HCT116 (cell line): ENCODE measurements at regions not wholly inside any gene's neighbourhood (a gene's known extent, or its start where the extent isn't known, plus 50 kb on each side); places are given as distances from the start of the nearest gene placed in this dataset.

Source experiments
- CBX3 ChIP-seq: IDR thresholded peaks from 2 replicates; pipeline ENCODE4 v1.6.1; 2012; ENCODE audit warnings: low read depth
- CEBPB ChIP-seq: IDR thresholded peaks from 2 replicates; pipeline ENCODE4 v1.6.1; 2012; ENCODE audit warnings: low read depth
- EGR1 ChIP-seq: IDR thresholded peaks from 2 replicates; pipeline ENCODE4 v1.6.1; 2012; ENCODE audit warnings: low read depth
- EZH2 ChIP-seq: fragments of 200-600 bp; sonication (generic); IDR thresholded peaks from 2 replicates; pipeline ENCODE4 v1.6.1; 2017; ENCODE audit warnings: antibody characterized with exemption, mixed run types
- JUND ChIP-seq: IDR thresholded peaks from 2 replicates; pipeline ENCODE4 v1.6.1; 2012
- POLR2A ChIP-seq: IDR thresholded peaks from 2 replicates; pipeline ENCODE4 v1.7.0; 2011; ENCODE audit warnings: borderline replicate concordance; ENCODE audit not compliant: insufficient read depth, insufficient read length; ENCODE audit errors: extremely low read depth
- POLR2AphosphoS5 ChIP-seq: IDR thresholded peaks from 2 replicates; pipeline ENCODE4 v1.6.1; 2011; ENCODE audit warnings: mild to moderate bottlenecking, low read depth, low read length, moderate library complexity
- RAD21 ChIP-seq: IDR thresholded peaks from 2 replicates; pipeline ENCODE4 v1.6.1; 2012; ENCODE audit warnings: low read depth, mild to moderate bottlenecking
- SIN3A ChIP-seq: IDR thresholded peaks from 2 replicates; pipeline ENCODE4 v1.6.1; 2012; ENCODE audit warnings: low read depth
- SRF ChIP-seq: IDR thresholded peaks from 2 replicates; pipeline ENCODE4 v1.6.1; 2012; ENCODE audit warnings: low read depth
- YY1 ChIP-seq: IDR thresholded peaks from 2 replicates; pipeline ENCODE4 v1.6.1; 2011; ENCODE audit warnings: low read length, low read depth, moderate library complexity, mild to moderate bottlenecking; ENCODE audit not compliant: insufficient replicate concordance; ENCODE audit errors: extremely low read depth
- ZFX ChIP-seq: fragments of 450-650 bp; IDR thresholded peaks from 2 replicates; pipeline ENCODE4 v1.6.1; 2017
- TF ChIP-seq, protein P1 (sequence below), 3 experiments: fragments of 200-600 bp in 1 of 3; sonication (generic) in 1 of 3; IDR thresholded peaks in 2 of 3; conservative IDR thresholded peaks in 1 of 3; 2 replicates each; pipeline ENCODE4 v1.5.1; 2012 to 2017; ENCODE audit warnings: low read depth in 2 of 3, low read length in 2 of 3, antibody characterized with exemption in 1 of 3, borderline replicate concordance in 1 of 3, control low read depth in 1 of 3, mild to moderate bottlenecking in 1 of 3, mixed read lengths in 1 of 3, mixed run types in 1 of 3, moderate library complexity in 1 of 3; ENCODE audit not compliant: insufficient read depth in 1 of 3
- TF ChIP-seq, protein P2 (sequence below): IDR thresholded peaks from 2 replicates; pipeline ENCODE4 v1.6.1; 2012

DNA sequence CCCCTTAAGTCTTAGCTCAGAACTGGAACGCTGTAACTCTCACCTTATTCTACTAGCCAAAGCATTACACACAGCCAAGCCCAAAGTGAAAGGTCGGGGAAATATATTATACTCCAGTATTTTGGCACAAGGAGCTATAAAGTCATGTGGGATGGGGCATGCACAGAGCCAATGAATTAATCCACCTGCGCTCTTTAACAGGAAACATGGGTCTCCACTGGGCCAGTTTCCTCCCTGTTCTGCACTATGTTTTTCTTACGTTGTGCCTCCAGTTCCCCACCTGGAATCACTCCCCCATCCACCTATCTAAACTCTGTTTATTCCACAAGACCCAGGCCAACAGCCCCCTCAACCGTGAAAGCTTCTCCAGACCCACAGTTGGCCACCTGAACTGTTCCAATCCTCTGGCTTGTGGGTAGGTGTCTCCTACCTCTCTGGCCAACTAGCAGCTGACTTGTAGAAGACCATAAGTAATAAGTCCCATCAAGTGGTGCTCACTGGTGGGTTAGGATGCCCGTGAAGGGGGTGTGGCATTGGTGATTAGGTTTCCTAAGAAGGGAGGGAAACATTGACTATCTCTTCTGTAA, 286.9 kb downstream of the NPIPA8 start:
- TF ChIP-seq JUND (no peak), SIN3A (no peak), EZH2 (no peak), POLR2AphosphoS5 (no peak), ZFX (no peak), POLR2A (no peak), CEBPB (no peak), SRF (no peak), RAD21 (no peak), CBX3 (no peak), YY1 (no peak), EGR1 (no peak)
- TF ChIP-seq, protein P1, sequence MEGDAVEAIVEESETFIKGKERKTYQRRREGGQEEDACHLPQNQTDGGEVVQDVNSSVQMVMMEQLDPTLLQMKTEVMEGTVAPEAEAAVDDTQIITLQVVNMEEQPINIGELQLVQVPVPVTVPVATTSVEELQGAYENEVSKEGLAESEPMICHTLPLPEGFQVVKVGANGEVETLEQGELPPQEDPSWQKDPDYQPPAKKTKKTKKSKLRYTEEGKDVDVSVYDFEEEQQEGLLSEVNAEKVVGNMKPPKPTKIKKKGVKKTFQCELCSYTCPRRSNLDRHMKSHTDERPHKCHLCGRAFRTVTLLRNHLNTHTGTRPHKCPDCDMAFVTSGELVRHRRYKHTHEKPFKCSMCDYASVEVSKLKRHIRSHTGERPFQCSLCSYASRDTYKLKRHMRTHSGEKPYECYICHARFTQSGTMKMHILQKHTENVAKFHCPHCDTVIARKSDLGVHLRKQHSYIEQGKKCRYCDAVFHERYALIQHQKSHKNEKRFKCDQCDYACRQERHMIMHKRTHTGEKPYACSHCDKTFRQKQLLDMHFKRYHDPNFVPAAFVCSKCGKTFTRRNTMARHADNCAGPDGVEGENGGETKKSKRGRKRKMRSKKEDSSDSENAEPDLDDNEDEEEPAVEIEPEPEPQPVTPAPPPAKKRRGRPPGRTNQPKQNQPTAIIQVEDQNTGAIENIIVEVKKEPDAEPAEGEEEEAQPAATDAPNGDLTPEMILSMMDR (IDR thresholded peaks at IDR 0.05 in 2 of 3, conservative IDR thresholded peaks at IDR 0.05 in 1 of 3; ENCODE audit: borderline replicate concordance in 1 of 3, insufficient read depth in 1 of 3, low read depth in 2 of 3, low read length in 2 of 3) = no peak
- TF ChIP-seq, protein P2, sequence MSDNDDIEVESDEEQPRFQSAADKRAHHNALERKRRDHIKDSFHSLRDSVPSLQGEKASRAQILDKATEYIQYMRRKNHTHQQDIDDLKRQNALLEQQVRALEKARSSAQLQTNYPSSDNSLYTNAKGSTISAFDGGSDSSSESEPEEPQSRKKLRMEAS = no peak
